GM23338 (cell line): ENCODE measurements at regions not wholly inside any gene's neighbourhood (a gene's known extent, or its start where the extent isn't known, plus 50 kb on each side); places are given as distances from the start of the nearest gene placed in this dataset.

Experiments
- CREB1 ChIP-seq: fragments of 250-450 bp; sonication (Bioruptor Pico); IDR thresholded peaks from 2 replicates; pipeline ENCODE4 v1.5.0; 2020; ENCODE audit warnings: low read depth, mild to moderate bottlenecking, moderate library complexity
- EZH2 ChIP-seq: fragments of 200-600 bp; sonication (generic); IDR thresholded peaks from one replicate; pipeline ENCODE4 v1.8.0; 2017; ENCODE audit warnings: antibody characterized with exemption, mild to moderate bottlenecking, low read depth; ENCODE audit not compliant: unreplicated experiment
- EZH2phosphoT487 ChIP-seq: fragments of 200-600 bp; sonication (generic); IDR thresholded peaks from one replicate; pipeline ENCODE4 v1.8.1; 2018; ENCODE audit warnings: antibody characterized with exemption; ENCODE audit not compliant: unreplicated experiment
- POLR2AphosphoS5 ChIP-seq: IDR thresholded peaks from 2 replicates; pipeline ENCODE4 v1.6.1; 2016; ENCODE audit warnings: antibody characterized with exemption, low read depth
- TF ChIP-seq, protein P1 (sequence below), 2 experiments: fragments of 200-600 bp in 1 of 2; sonication (generic) in 1 of 2; conservative IDR thresholded peaks; 2 replicates each; pipeline versions ENCODE4 v1.5.1 to v1.6.1; 2016 to 2017; ENCODE audit warnings: antibody characterized with exemption in 2 of 2, low read depth in 2 of 2, mild to moderate bottlenecking in 2 of 2, moderate library complexity in 1 of 2

DNA sequence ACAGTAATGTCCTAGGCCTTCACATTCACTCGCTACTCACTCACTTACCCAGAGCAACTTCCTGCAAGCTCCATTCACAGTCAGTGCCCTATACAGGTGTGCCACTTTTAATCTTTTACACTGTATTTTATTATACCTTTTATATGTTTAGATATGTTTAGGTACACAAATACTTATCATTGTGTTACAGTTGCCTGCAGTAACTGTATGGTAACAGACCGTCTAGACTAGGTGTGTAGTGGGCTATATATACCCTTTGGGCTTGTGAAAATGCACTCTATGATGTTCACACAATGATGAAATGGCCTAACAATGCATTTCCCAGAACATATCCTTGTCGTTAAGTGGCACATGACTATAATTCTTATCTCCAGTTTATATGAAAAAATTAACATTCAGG, 204.5 kb upstream of the HMCN1 start:
- TF ChIP-seq, protein P1, sequence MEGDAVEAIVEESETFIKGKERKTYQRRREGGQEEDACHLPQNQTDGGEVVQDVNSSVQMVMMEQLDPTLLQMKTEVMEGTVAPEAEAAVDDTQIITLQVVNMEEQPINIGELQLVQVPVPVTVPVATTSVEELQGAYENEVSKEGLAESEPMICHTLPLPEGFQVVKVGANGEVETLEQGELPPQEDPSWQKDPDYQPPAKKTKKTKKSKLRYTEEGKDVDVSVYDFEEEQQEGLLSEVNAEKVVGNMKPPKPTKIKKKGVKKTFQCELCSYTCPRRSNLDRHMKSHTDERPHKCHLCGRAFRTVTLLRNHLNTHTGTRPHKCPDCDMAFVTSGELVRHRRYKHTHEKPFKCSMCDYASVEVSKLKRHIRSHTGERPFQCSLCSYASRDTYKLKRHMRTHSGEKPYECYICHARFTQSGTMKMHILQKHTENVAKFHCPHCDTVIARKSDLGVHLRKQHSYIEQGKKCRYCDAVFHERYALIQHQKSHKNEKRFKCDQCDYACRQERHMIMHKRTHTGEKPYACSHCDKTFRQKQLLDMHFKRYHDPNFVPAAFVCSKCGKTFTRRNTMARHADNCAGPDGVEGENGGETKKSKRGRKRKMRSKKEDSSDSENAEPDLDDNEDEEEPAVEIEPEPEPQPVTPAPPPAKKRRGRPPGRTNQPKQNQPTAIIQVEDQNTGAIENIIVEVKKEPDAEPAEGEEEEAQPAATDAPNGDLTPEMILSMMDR (conservative IDR thresholded peaks at IDR 0.05; ENCODE audit: low read depth in 2 of 2), result no peak
- TF ChIP-seq EZH2, result no peak
- TF ChIP-seq POLR2AphosphoS5, result no peak
- TF ChIP-seq CREB1 (CRISPR knock-in tag), result no peak
- TF ChIP-seq EZH2phosphoT487, result no peak
